PC-9 (cell line): ENCODE measurements at regions not wholly inside any gene's neighbourhood (a gene's known extent, or its start where the extent isn't known, plus 50 kb on each side); places are given as distances from the start of the nearest gene placed in this dataset.

Source experiments
- BruUV-seq: library from RNA; stranded (reverse); fragments of 400-500 nt; replicated peaks from 2 replicates; lab custom pipeline; 2021; lab: Mats Ljungman, UMichigan
- CTCF ChIA-PET: fragments of 300-600 bp; sonication (Branson Sonifier 250); formaldehyde crosslinking; loops from one replicate; lab custom pipeline; 2022; ENCODE audit warnings: antibody characterized with exemption; lab: Charles Lee
- POLR2A ChIA-PET: fragments of 300-600 bp; sonication (Branson Sonifier 250); formaldehyde crosslinking; loops from one replicate; lab custom pipeline; 2022; ENCODE audit warnings: antibody characterized with exemption; ENCODE audit not compliant: unreplicated experiment; lab: Charles Lee
- DNase-seq, 2 experiments: peaks; one replicate each; pipeline versions ENCODE4 v3.0.0 to v3.0.0-alpha.2; 2015 to 2022; ENCODE audit warnings: mixed read lengths in 1 of 2
- H2AFZ ChIP-seq: fragments of 200-600 bp; sonication (generic); 2 replicates; pipeline ENCODE4 v1.8.1; 2017; ENCODE audit warnings: antibody characterized with exemption
- H3F3A ChIP-seq: fragments of 200-600 bp; sonication (generic); 2 replicates; pipeline ENCODE4 v1.8.1; 2017; ENCODE audit warnings: antibody characterized with exemption, mild to moderate bottlenecking, low read depth; ENCODE audit not compliant: insufficient read depth
- H3K27ac ChIP-seq: fragments of 200-600 bp; sonication (generic); 2 replicates; pipeline ENCODE4 v1.6.1; 2016; ENCODE audit warnings: mixed run types
- H3K27me3 ChIP-seq: fragments of 200-600 bp; sonication (generic); 2 replicates; pipeline ENCODE4 v1.6.1; 2016; ENCODE audit warnings: low read depth, mixed run types; ENCODE audit not compliant: insufficient read depth
- H3K36me3 ChIP-seq: fragments of 200-600 bp; sonication (generic); 2 replicates; pipeline ENCODE4 v1.6.1; 2016; ENCODE audit warnings: low read depth, mixed run types
- H3K4me1 ChIP-seq: fragments of 200-600 bp; sonication (generic); replicated peaks from 2 replicates; pipeline ENCODE4 v1.6.1; 2016; ENCODE audit warnings: mixed run types; ENCODE audit not compliant: insufficient read depth
- H3K4me2 ChIP-seq: fragments of 200-600 bp; sonication (generic); 2 replicates; pipeline ENCODE4 v1.6.1; 2017; ENCODE audit warnings: mixed run types
- H3K4me3 ChIP-seq: fragments of 200-600 bp; sonication (generic); 2 replicates; pipeline ENCODE4 v1.6.1; 2016; ENCODE audit warnings: mixed run types
- H3K79me2 ChIP-seq: fragments of 200-600 bp; sonication (generic); 2 replicates; pipeline ENCODE4 v1.6.1; 2017; ENCODE audit warnings: low read depth, mixed run types
- H3K9me2 ChIP-seq: fragments of 200-600 bp; sonication (generic); 2 replicates; pipeline ENCODE4 v1.8.1; 2017; ENCODE audit warnings: mild to moderate bottlenecking; ENCODE audit not compliant: insufficient read depth
- H3K9me3 ChIP-seq: fragments of 200-600 bp; sonication (generic); 2 replicates; pipeline ENCODE4 v1.8.1; 2016; ENCODE audit warnings: low read depth; ENCODE audit not compliant: insufficient read depth
- H4K20me1 ChIP-seq: fragments of 200-600 bp; sonication (generic); 2 replicates; pipeline ENCODE4 v1.8.1; 2017; ENCODE audit not compliant: insufficient read depth
- EZH2 ChIP-seq: fragments of 200-600 bp; sonication (generic); IDR thresholded peaks from 2 replicates; pipeline ENCODE4 v1.8.0; 2017; ENCODE audit warnings: antibody characterized with exemption, low read depth
- intact Hi-C: fragments of 100-400 bp; cut with micrococcal nuclease; formaldehyde crosslinking; loops from one replicate; pipeline ENCODE4 v1.10.0; 2022; ENCODE audit not compliant: unreplicated experiment
- TF ChIP-seq, protein P1 (sequence below): fragments of 200-600 bp; sonication (generic); conservative IDR thresholded peaks from 2 replicates; pipeline ENCODE4 v1.6.1; 2017; ENCODE audit warnings: mixed run types, antibody characterized with exemption, mild to moderate bottlenecking, moderate library complexity

DNA sequence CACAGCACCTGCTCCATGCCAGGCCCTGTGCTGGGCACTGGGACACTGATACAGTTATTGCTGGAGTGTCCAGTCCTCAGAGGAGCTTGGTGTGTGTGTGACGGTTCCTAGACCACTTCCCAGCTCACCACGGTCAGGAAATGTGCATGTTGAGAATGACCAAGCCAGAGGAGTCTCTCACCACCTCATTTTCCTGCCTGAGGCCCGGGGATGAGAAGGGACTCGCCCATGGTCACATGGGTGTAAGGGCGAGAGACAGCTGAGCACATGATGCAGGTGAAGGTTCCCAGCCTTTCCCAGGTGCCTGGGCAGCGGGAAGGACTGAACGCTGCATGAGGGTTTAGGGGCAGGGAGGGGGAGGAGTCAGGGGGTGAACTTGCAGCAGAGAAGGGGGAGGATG lies 180.9 kb upstream of the TLE3 start:
- H3K36me3 ChIP-seq = no peaks in the 10 kb centered on the region
- H3K79me2 ChIP-seq = no peaks in the 10 kb centered on the region
- ChIA-PET CTCF (no interaction called here), POLR2A (interaction anchor here (0.6 kb wide), 1 partner anchor 365 kb away, joined by 3 read pairs; no protein-coding TSS in a partner anchor)
- no peaks in the 10 kb centered on the region for H3K9me2 ChIP-seq
- H3K4me1 ChIP-seq = peaks cover 10% of the 10 kb centered on the region
- intact Hi-C loops = loop anchor here (10.0 kb wide), 1 partner anchor 96 kb away; no protein-coding TSS in a partner anchor
- no peaks in the 10 kb centered on the region for H4K20me1 ChIP-seq
- H3K27me3 ChIP-seq = no peaks in the 10 kb centered on the region
- DNase-seq = no peak
- H3F3A ChIP-seq = no peaks in the 10 kb centered on the region
- no peak overlapping the region for H3K4me3 ChIP-seq
- no peak overlapping the region for H3K4me2 ChIP-seq
- TF ChIP-seq, protein P1, sequence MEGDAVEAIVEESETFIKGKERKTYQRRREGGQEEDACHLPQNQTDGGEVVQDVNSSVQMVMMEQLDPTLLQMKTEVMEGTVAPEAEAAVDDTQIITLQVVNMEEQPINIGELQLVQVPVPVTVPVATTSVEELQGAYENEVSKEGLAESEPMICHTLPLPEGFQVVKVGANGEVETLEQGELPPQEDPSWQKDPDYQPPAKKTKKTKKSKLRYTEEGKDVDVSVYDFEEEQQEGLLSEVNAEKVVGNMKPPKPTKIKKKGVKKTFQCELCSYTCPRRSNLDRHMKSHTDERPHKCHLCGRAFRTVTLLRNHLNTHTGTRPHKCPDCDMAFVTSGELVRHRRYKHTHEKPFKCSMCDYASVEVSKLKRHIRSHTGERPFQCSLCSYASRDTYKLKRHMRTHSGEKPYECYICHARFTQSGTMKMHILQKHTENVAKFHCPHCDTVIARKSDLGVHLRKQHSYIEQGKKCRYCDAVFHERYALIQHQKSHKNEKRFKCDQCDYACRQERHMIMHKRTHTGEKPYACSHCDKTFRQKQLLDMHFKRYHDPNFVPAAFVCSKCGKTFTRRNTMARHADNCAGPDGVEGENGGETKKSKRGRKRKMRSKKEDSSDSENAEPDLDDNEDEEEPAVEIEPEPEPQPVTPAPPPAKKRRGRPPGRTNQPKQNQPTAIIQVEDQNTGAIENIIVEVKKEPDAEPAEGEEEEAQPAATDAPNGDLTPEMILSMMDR = no peak
- no peak overlapping the region for H3K27ac ChIP-seq
- no peak overlapping the region for H2AFZ ChIP-seq
- no peaks in the 10 kb centered on the region for H3K9me3 ChIP-seq
- no TSS peak for BruUV-seq

DNA sequence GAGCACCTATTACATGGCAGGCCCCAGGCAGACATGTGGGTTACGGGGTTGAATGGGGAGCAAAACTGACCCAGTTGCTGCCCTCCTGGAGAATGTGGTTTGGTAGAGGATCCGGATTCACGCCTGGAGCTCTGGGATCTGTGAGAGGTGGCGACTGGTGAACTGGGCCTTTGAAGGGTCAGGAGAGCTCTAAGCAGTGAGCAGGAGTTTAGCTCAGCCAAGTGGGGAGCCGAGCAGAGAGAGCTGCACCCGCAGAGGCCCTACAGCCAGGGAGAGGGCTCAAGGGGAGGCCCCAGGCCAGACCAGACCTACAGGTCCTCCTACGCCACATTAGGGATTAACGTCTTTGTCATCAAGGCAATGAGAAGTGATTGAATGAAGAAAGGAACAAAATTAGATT lies 179.8 kb upstream of the TLE3 start:
- DNase-seq = no peak
- H3K4me1 ChIP-seq = peaks cover 10% of the 10 kb centered on the region
- intact Hi-C loops = loop anchor here (10.0 kb wide), 1 partner anchor 97 kb away; no protein-coding TSS in a partner anchor
- TF ChIP-seq, protein P1 = no peak
- no peak for TF ChIP-seq EZH2
- H4K20me1 ChIP-seq = no peaks in the 10 kb centered on the region
- no peak overlapping the region for H3K4me3 ChIP-seq
- H3K9me2 ChIP-seq = no peaks in the 10 kb centered on the region
- H3K36me3 ChIP-seq = no peaks in the 10 kb centered on the region
- H3K79me2 ChIP-seq = no peaks in the 10 kb centered on the region
- H3K27ac ChIP-seq = no peak overlapping the region
- no peak overlapping the region for H2AFZ ChIP-seq
- H3K4me2 ChIP-seq = no peak overlapping the region
- no peaks in the 10 kb centered on the region for H3K27me3 ChIP-seq
- POLR2A ChIA-PET = no interaction called here
- no peaks in the 10 kb centered on the region for H3K9me3 ChIP-seq
- CTCF ChIA-PET = no interaction called here
- no peaks in the 10 kb centered on the region for H3F3A ChIP-seq
- BruUV-seq = no TSS peak

DNA sequence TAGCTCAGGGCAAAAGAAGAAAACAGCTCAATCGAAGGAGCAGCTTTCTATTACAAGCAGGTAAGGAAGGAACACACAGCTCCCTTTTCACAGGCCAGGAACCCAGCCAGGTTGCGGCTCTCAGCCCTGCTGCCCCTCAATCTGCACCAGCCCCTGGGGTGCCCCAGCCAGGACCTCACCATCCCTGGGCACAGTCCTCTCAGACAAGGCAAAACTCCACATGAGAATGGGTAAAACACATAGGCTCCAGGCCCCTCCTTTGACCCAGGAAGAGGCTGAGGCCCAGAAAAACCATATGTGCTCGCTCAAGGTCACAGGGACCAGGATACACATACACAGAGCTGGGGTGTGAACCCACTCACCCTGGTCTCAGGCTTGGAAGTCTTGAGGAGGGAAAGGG lies 178.7 kb upstream of the TLE3 start:
- H3K4me1 ChIP-seq = peaks cover 10% of the 10 kb centered on the region
- 0 out of 2 replicates have a peak, but pooled peaks cover 5% of the 10 kb centered on the region for H3F3A ChIP-seq
- POLR2A ChIA-PET = no interaction called here
- no peak overlapping the region for H3K27ac ChIP-seq
- no peak overlapping the region for H3K4me2 ChIP-seq
- H3K36me3 ChIP-seq = no peaks in the 10 kb centered on the region
- H3K4me3 ChIP-seq = no peak overlapping the region
- DNase-seq = no peak
- BruUV-seq = no TSS peak
- H2AFZ ChIP-seq = no peak overlapping the region
- intact Hi-C loops = loop anchor here (10.0 kb wide), 1 partner anchor 98 kb away; no protein-coding TSS in a partner anchor
- H3K9me2 ChIP-seq = no peaks in the 10 kb centered on the region
- H3K9me3 ChIP-seq = no peaks in the 10 kb centered on the region
- CTCF ChIA-PET = no interaction called here
- H3K79me2 ChIP-seq = no peaks in the 10 kb centered on the region
- TF ChIP-seq, protein P1 = no peak
- no peak for TF ChIP-seq EZH2
- H4K20me1 ChIP-seq = no peaks in the 10 kb centered on the region
- no peaks in the 10 kb centered on the region for H3K27me3 ChIP-seq
